HG02678 (cell line): ENCODE measurements at regions not wholly inside any gene's neighbourhood (a gene's known extent, or its start where the extent isn't known, plus 50 kb on each side); places are given as distances from the start of the nearest gene placed in this dataset.
"Not testable (repeated sequence)": the region's sequence is repeated elsewhere in the genome, so short reads cannot be mapped to it uniquely, and the experiment has no call there.

Experiments used
- ATAC-seq: cut with Tn5 transposase; IDR thresholded peaks from one replicate; pipeline ENCODE4 v1.9.1; 2021; ENCODE audit warnings: mild to moderate bottlenecking, moderate library complexity; ENCODE audit not compliant: unreplicated experiment

GRCh38 chr15:69876064-69876940 lies 221.4 kb downstream of the TLE3 start:
- ATAC-seq: no peak

- not testable (repeated sequence) for ATAC-seq
Observed at GRCh38 chr15:69879963-69880362, 217.8 kb downstream of the TLE3 start.

- no peak for ATAC-seq
Observed at GRCh38 chr15:69880571-69881301, 217.0 kb downstream of the TLE3 start.

GRCh38 chr15:69881302-69881670 lies 216.4 kb downstream of the TLE3 start:
- ATAC-seq: no peak

- ATAC-seq: no peak
Observed at GRCh38 chr15:69881766-69882165, 216.0 kb downstream of the TLE3 start.

GRCh38 chr15:69883306-69883705 lies 214.4 kb downstream of the TLE3 start:
- no peak for ATAC-seq

GRCh38 chr15:69885173-69885955 lies 212.4 kb downstream of the TLE3 start:
- ATAC-seq: no peak

GRCh38 chr15:69887009-69887408 lies 210.7 kb downstream of the TLE3 start:
- ATAC-seq: no peak

- ATAC-seq: no peak
Observed at GRCh38 chr15:69887553-69887952, 210.2 kb downstream of the TLE3 start.

GRCh38 chr15:69888406-69888805 lies 209.3 kb downstream of the TLE3 start:
- no peak for ATAC-seq

GRCh38 chr15:69891070-69891536 lies 206.6 kb downstream of the TLE3 start:
- no peak for ATAC-seq

- ATAC-seq: no peak
Observed at GRCh38 chr15:69891606-69892005, 206.1 kb downstream of the TLE3 start.

GRCh38 chr15:69892351-69892750 lies 205.4 kb downstream of the TLE3 start:
- no peak for ATAC-seq

- no peak for ATAC-seq
Observed at GRCh38 chr15:69893086-69893485, 204.6 kb downstream of the TLE3 start.

GRCh38 chr15:69893863-69894262 lies 203.9 kb downstream of the TLE3 start:
- no peak for ATAC-seq

GRCh38 chr15:69895202-69895601 lies 202.5 kb downstream of the TLE3 start:
- no peak for ATAC-seq

- ATAC-seq: no peak
Observed at GRCh38 chr15:69896606-69897005, 201.1 kb downstream of the TLE3 start.

- ATAC-seq: no peak
Observed at GRCh38 chr15:69897061-69897460, 200.7 kb downstream of the TLE3 start.

GRCh38 chr15:69897471-69898237 lies 200.1 kb downstream of the TLE3 start:
- no peak for ATAC-seq

GRCh38 chr15:69898243-69898642 lies 199.5 kb downstream of the TLE3 start:
- ATAC-seq: no peak
